Esophagus squamous epithelium (tissue), 5 donors: ENCODE measurements at regions not wholly inside any gene's neighbourhood (a gene's known extent, or its start where the extent isn't known, plus 50 kb on each side); places are given as distances from the start of the nearest gene placed in this dataset.

Experiments
- DNase-seq: peaks from one replicate; lab custom pipeline; 2025; lab: John Stamatoyannopoulos, UW
- H3K27ac ChIP-seq, 4 donors: fragments of 200-600 bp; sonication (generic); one replicate each; pipeline ENCODE4 v1.5.1; 2016 to 2019; ENCODE audit warnings: mild to moderate bottlenecking in 1 of 4
- H3K27me3 ChIP-seq, 4 donors: fragments of 200-600 bp; sonication (generic); 1 replicate in 3 of 4; 2 replicates in 1 of 4; pipeline versions ENCODE4 v1.5.1 to v1.6.0; 2017 to 2021; ENCODE audit warnings: antibody characterized with exemption in 1 of 4
- H3K36me3 ChIP-seq, 3 donors: fragments of 200-600 bp; sonication (generic); one replicate each; pipeline ENCODE4 v1.5.1; 2016 to 2019
- H3K4me1 ChIP-seq, 3 donors: fragments of 200-600 bp; sonication (generic); one replicate each; pipeline ENCODE4 v1.5.1; 2017 to 2019
- H3K4me3 ChIP-seq, 4 donors: fragments of 200-600 bp; sonication (generic); 1 replicate in 3 of 4; 2 replicates in 1 of 4; pipeline ENCODE4 v1.5.1; 2016 to 2019; ENCODE audit warnings: mild to moderate bottlenecking in 2 of 4, moderate library complexity in 1 of 4
- H3K9me3 ChIP-seq, 3 donors: fragments of 200-600 bp; sonication (generic); one replicate each; pipeline ENCODE4 v1.5.1; 2016 to 2019
- CTCF ChIP-seq, 6 experiments: fragments of 450-650 bp in 4 of 6; fragments of 200-600 bp in 2 of 6; sonication (generic) in 2 of 6; IDR thresholded peaks; one replicate each; pipeline ENCODE4 v1.5.1; 2016 to 2019; ENCODE audit warnings: antibody characterized with exemption in 6 of 6, mild to moderate bottlenecking in 4 of 6, moderate library complexity in 4 of 6
- POLR2A ChIP-seq, 4 donors: fragments of 450-650 bp; IDR thresholded peaks; one replicate each; pipeline ENCODE4 v1.6.1; 2017; ENCODE audit warnings: antibody characterized with exemption in 4 of 4, mild to moderate bottlenecking in 4 of 4, moderate library complexity in 3 of 4
- WGBS, 2 donors: methylation state at CpG; one replicate each; pipeline ENCODE4 v1.1.5; 2018; 5-methylcytosine and 5-hydroxymethylcytosine counted together
- intact Hi-C: fragments of 100-400 bp; cut with DNase I; formaldehyde crosslinking; loops from one replicate; pipeline ENCODE4 v1.15.0; 2022
- donor health status: DM: yes; HTN: yes; CAD: no.

GRCh38 chr7:49639808-49640207 lies 133.6 kb upstream of the VWC2 start:
- no peaks in the 10 kb centered on the region for H3K36me3 ChIP-seq
- intact Hi-C loops, result no loop called here
- WGBS, 2 donors, result 69 to 85% methylated on average over 2 of the region's 2 CpGs

GRCh38 chr7:49643321-49643720 lies 130.1 kb upstream of the VWC2 start:
- no peak for DNase-seq
- no peak for TF ChIP-seq CTCF (IDR thresholded peaks at IDR 0.05)
- TF ChIP-seq POLR2A (IDR thresholded peaks at IDR 0.05), result no peak
- no peaks in the 10 kb centered on the region for H3K27me3 ChIP-seq
- intact Hi-C loops, result no loop called here
- no peaks in the 10 kb centered on the region for H3K36me3 ChIP-seq
- no peak overlapping the region for H3K27ac ChIP-seq
- no peak overlapping the region for H3K4me3 ChIP-seq
- H3K4me1 ChIP-seq, result peaks cover 0 to 6% (median 0%) of the 10 kb centered on the region in 3 donors
- no peaks in the 10 kb centered on the region for H3K9me3 ChIP-seq
- 50 to 100% methylated on average over 1 to 3 of the region's 5 CpGs for whole genome bisulfite sequencing, 2 donors

More at GRCh38 chr7:49639808-49640207, 133.6 kb upstream of the VWC2 start:
- Histone ChIP-seq H3K27ac (no peak overlapping the region), H3K27me3 (no peaks in the 10 kb centered on the region), H3K4me3 (no peak overlapping the region), H3K4me1 (peaks cover 0 to under 1% (median 0%) of the 10 kb centered on the region in 3 donors), H3K9me3 (no peaks in the 10 kb centered on the region)
- no peak for DNase-seq
- TF ChIP-seq POLR2A (IDR thresholded peaks at IDR 0.05) (no peak), CTCF (IDR thresholded peaks at IDR 0.05) (no peak)

GRCh38 chr7:49643736-49644135 lies 129.7 kb upstream of the VWC2 start:
- TF ChIP-seq CTCF (IDR thresholded peaks at IDR 0.05), result no peak
- no peak for TF ChIP-seq POLR2A (IDR thresholded peaks at IDR 0.05)
- intact Hi-C loops, result no loop called here
- H3K4me3 ChIP-seq, result no peak overlapping the region
- H3K27ac ChIP-seq, result no peak overlapping the region
- H3K27me3 ChIP-seq, result no peaks in the 10 kb centered on the region
- WGBS, 2 donors, result 77 to 87% methylated on average over 4 of the region's 4 CpGs
- no peak for DNase-seq
- H3K9me3 ChIP-seq, result no peaks in the 10 kb centered on the region
- no peaks in the 10 kb centered on the region for H3K36me3 ChIP-seq
- H3K4me1 ChIP-seq, result peaks cover 0 to 6% (median 0%) of the 10 kb centered on the region in 3 donors

GRCh38 chr7:49644396-49645166 lies 128.9 kb upstream of the VWC2 start:
- DNase-seq, result no peak
- Histone ChIP-seq H3K36me3 (no peaks in the 10 kb centered on the region), H3K4me1 (peaks cover 0 to 6% (median 0%) of the 10 kb centered on the region in 3 donors), H3K27ac (no peak overlapping the region), H3K4me3 (no peak overlapping the region), H3K27me3 (no peaks in the 10 kb centered on the region), H3K9me3 (no peaks in the 10 kb centered on the region)
- intact Hi-C loops, result no loop called here
- WGBS, 2 donors, result 55 to 64% methylated on average over 3 of the region's 3 CpGs
- TF ChIP-seq CTCF (IDR thresholded peaks at IDR 0.05) (no peak), POLR2A (IDR thresholded peaks at IDR 0.05) (no peak)

- Histone ChIP-seq H3K9me3 (no peaks in the 10 kb centered on the region), H3K27ac (no peak overlapping the region), H3K36me3 (no peaks in the 10 kb centered on the region), H3K4me3 (no peak overlapping the region), H3K27me3 (no peaks in the 10 kb centered on the region), H3K4me1 (peaks cover 0 to 6% (median 0%) of the 10 kb centered on the region in 3 donors)
- 53 to 75% methylated on average over 3 of the region's 3 CpGs for WGBS, 2 donors
- DNase-seq, result no peak
- intact Hi-C loops, result no loop called here
- TF ChIP-seq CTCF (IDR thresholded peaks at IDR 0.05), result no peak
- no peak for TF ChIP-seq POLR2A (IDR thresholded peaks at IDR 0.05)
These were observed 128.1 kb upstream of the VWC2 start for GRCh38 chr7:49645296-49645695.
